22Rv1 (cell line): ENCODE measurements at regions not wholly inside any gene's neighbourhood (a gene's known extent, or its start where the extent isn't known, plus 50 kb on each side); places are given as distances from the start of the nearest gene placed in this dataset.

Experiments used
- ZFX ChIP-seq: fragments of 450-650 bp; IDR thresholded peaks from 2 replicates; pipeline ENCODE4 v1.6.1; 2017; ENCODE audit warnings: antibody characterized with exemption, borderline replicate concordance
- TF ChIP-seq, protein P1 (sequence below): fragments of 450-650 bp; IDR thresholded peaks from 2 replicates; pipeline ENCODE4 v1.5.1; 2017; ENCODE audit warnings: mild to moderate bottlenecking

DNA sequence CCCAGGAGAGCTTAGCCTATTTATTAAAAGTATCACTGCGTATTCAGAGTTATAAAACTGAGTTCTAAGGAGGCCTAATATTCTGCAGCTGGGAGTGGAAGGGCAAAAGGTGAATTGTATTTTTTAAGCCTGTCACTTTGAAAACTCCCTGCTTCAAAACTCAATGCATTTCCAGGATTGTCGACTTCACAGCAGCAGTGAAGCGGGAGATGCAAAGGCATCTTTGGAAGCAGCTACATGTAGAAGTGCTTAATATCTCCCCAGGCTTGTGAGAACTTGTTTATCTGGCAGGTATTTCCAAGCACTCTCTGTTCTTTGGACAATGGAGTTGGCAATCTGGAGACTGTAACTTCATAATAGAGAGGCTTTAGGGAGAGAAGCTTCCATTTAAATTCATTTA, 717.5 kb upstream of the SLIT2 start:
- TF ChIP-seq, protein P1, sequence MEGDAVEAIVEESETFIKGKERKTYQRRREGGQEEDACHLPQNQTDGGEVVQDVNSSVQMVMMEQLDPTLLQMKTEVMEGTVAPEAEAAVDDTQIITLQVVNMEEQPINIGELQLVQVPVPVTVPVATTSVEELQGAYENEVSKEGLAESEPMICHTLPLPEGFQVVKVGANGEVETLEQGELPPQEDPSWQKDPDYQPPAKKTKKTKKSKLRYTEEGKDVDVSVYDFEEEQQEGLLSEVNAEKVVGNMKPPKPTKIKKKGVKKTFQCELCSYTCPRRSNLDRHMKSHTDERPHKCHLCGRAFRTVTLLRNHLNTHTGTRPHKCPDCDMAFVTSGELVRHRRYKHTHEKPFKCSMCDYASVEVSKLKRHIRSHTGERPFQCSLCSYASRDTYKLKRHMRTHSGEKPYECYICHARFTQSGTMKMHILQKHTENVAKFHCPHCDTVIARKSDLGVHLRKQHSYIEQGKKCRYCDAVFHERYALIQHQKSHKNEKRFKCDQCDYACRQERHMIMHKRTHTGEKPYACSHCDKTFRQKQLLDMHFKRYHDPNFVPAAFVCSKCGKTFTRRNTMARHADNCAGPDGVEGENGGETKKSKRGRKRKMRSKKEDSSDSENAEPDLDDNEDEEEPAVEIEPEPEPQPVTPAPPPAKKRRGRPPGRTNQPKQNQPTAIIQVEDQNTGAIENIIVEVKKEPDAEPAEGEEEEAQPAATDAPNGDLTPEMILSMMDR, result no peak
- TF ChIP-seq ZFX, result no peak
